ENCODE measurements at regions not wholly inside any gene's neighbourhood (a gene's known extent, or its start where the extent isn't known, plus 50 kb on each side); places are given as distances from the start of the nearest gene placed in this dataset.

- no peaks in the 10 kb centered on the region for H3K27me3 ChIP-seq (ENCODE audit: insufficient read depth, low read length)
- no peaks in the 10 kb centered on the region for H3K9me3 ChIP-seq (ENCODE audit: control insufficient read depth in 1 of 2, insufficient read depth in 1 of 2, low read depth in 1 of 2, low read length in 2 of 2)
- CTCF ChIA-PET = interaction anchor here (0.9 kb wide), 1 partner anchor 17 kb away, joined by 3 read pairs; no protein-coding TSS in a partner anchor
- peak overlapping the region; percentile 71 for H3K9ac ChIP-seq (ENCODE audit: low read length)
- intact Hi-C loops (cut with micrococcal nuclease) = loop anchor here (5.0 kb wide), 2 partner anchors 121 to 196 kb away; partner anchors contain the start of genes ADAM17 and YWHAQ
- peaks cover 26 to 46% of the 10 kb centered on the region in 2 experiments for H3K4me1 ChIP-seq (ENCODE audit: control insufficient read depth in 1 of 2, insufficient read depth in 2 of 2, low read length in 2 of 2)
- no peaks in the 10 kb centered on the region for H3K36me3 ChIP-seq (ENCODE audit: control insufficient read depth in 1 of 2, insufficient read depth in 2 of 2, low read length in 2 of 2)
- BruUV-seq (replicated peaks) = no TSS peak
- no peaks in the 10 kb centered on the region for H4K20me1 ChIP-seq (ENCODE audit: insufficient read depth)
- H3K27ac ChIP-seq (ENCODE audit: low read depth, low read length) = peak overlapping the region; percentile 88
- RAD21 ChIA-PET (ENCODE audit: low non-redundant PET in 1 of 2, low total read pairs in 2 of 2, uncharacterized antibody in 2 of 2, unreplicated experiment in 2 of 2) = no interaction called here
- peak overlapping the region; percentile 81 for H3K4me2 ChIP-seq (ENCODE audit: low read length)
- H2AFZ ChIP-seq (ENCODE audit: low read depth, low read length, poor library complexity, severe bottlenecking) = no peak overlapping the region
- ATAC-seq (peak; percentile 82), DNase-seq (ENCODE audit: low read depth, low spot score) (peak; percentile 88)
- POLR2A ChIA-PET = no interaction called here
- TF ChIP-seq ZBTB33 (IDR thresholded peaks at IDR 0.05; ENCODE audit: extremely low read depth, insufficient replicate concordance, low read length) (peak; percentile 7), POLR2AphosphoS5 (IDR thresholded peaks at IDR 0.05; ENCODE audit: low read depth, low read length) (peak; percentile 77), YY1 (IDR thresholded peaks at IDR 0.05; ENCODE audit: extremely low read depth, insufficient replicate concordance, low read depth, low read length) (no peak)
- H3K9me2 ChIP-seq (ENCODE audit: insufficient read depth) = no peaks in the 10 kb centered on the region
- H3K79me2 ChIP-seq (ENCODE audit: insufficient read depth, low read length) = no peaks in the 10 kb centered on the region
- peak overlapping the region; percentile 50 to 56 for H3K4me3 ChIP-seq (replicated peaks in 1 of 2; ENCODE audit: low read depth in 1 of 2, low read length in 2 of 2)
These were observed 90.0 kb upstream of the TAF1B start for GRCh38 chr2:9753276-9753600.

GRCh38 chr2:9753665-9754531, 89.4 kb upstream of the TAF1B start:
- H3K36me3 ChIP-seq (ENCODE audit: control insufficient read depth in 1 of 2, insufficient read depth in 2 of 2, low read length in 2 of 2) = no peaks in the 10 kb centered on the region
- DNase-seq (ENCODE audit: low read depth, low spot score) = no peak
- no TSS peak for BruUV-seq (replicated peaks)
- peak overlapping the region; percentile 50 to 56 for H3K4me3 ChIP-seq (replicated peaks in 1 of 2; ENCODE audit: low read depth in 1 of 2, low read length in 2 of 2)
- intact Hi-C loops (cut with micrococcal nuclease) = loop anchor here (5.0 kb wide), 2 partner anchors 122 to 197 kb away; partner anchors contain the start of genes ADAM17 and YWHAQ
- peak overlapping the region; percentile 71 for H3K9ac ChIP-seq (ENCODE audit: low read length)
- ChIA-PET POLR2A (no interaction called here), CTCF (interaction anchor here (1.8 kb wide), 1 partner anchor 17 kb away, joined by 9 read pairs; no protein-coding TSS in a partner anchor), RAD21 (ENCODE audit: low non-redundant PET in 1 of 2, low total read pairs in 2 of 2, uncharacterized antibody in 2 of 2, unreplicated experiment in 2 of 2) (no interaction called here)
- H3K4me1 ChIP-seq (ENCODE audit: control insufficient read depth in 1 of 2, insufficient read depth in 2 of 2, low read length in 2 of 2) = peaks cover 26 to 46% of the 10 kb centered on the region in 2 experiments
- H2AFZ ChIP-seq (ENCODE audit: low read depth, low read length, poor library complexity, severe bottlenecking) = no peak overlapping the region
- no peaks in the 10 kb centered on the region for H3K9me2 ChIP-seq (ENCODE audit: insufficient read depth)
- H3K9me3 ChIP-seq (ENCODE audit: control insufficient read depth in 1 of 2, insufficient read depth in 1 of 2, low read depth in 1 of 2, low read length in 2 of 2) = no peaks in the 10 kb centered on the region
- H3K4me2 ChIP-seq (ENCODE audit: low read length) = peak overlapping the region; percentile 81
- no peaks in the 10 kb centered on the region for H4K20me1 ChIP-seq (ENCODE audit: insufficient read depth)
- no peaks in the 10 kb centered on the region for H3K79me2 ChIP-seq (ENCODE audit: insufficient read depth, low read length)
- peak overlapping the region; percentile 88 for H3K27ac ChIP-seq (ENCODE audit: low read depth, low read length)
- peak; percentile 48 for ATAC-seq
- no peak for TF ChIP-seq JUND (IDR thresholded peaks at IDR 0.05)
- no peak for TF ChIP-seq FOSL1 (IDR thresholded peaks at IDR 0.05; ENCODE audit: low read depth)
- no peak for TF ChIP-seq TCF7L2 (IDR thresholded peaks at IDR 0.05; ENCODE audit: borderline replicate concordance, extremely low read depth, insufficient read depth, insufficient read length)
- TF ChIP-seq EZH2 (IDR thresholded peaks at IDR 0.05) = no peak
- TF ChIP-seq POLR2A (IDR thresholded peaks at IDR 0.05; ENCODE audit: borderline replicate concordance, extremely low read depth, insufficient read depth, insufficient read length) = no peak
- TF ChIP-seq SP1 (IDR thresholded peaks at IDR 0.05; ENCODE audit: low read depth) = no peak
- no peak for TF ChIP-seq ZFX (IDR thresholded peaks at IDR 0.05)
- peak; percentile 57 for TF ChIP-seq POLR2AphosphoS5 (IDR thresholded peaks at IDR 0.05; ENCODE audit: low read depth, low read length)
- H3K27me3 ChIP-seq (ENCODE audit: insufficient read depth, low read length) = no peaks in the 10 kb centered on the region

Data from HCT116 (cell line).